HL-60 (cell line): ENCODE measurements at regions not wholly inside any gene's neighbourhood (a gene's known extent, or its start where the extent isn't known, plus 50 kb on each side); places are given as distances from the start of the nearest gene placed in this dataset.

Experiments used
- POLR2AphosphoS5 ChIP-seq: IDR thresholded peaks from 2 replicates; pipeline ENCODE4 v1.6.1; 2012; ENCODE audit warnings: low read depth
- TF ChIP-seq, protein P1 (sequence below): IDR thresholded peaks from one replicate; pipeline ENCODE4 v1.5.1; 2011; ENCODE audit warnings: low read length, control low read depth, inconsistent platforms; ENCODE audit not compliant: insufficient read depth

- no peak for TF ChIP-seq POLR2AphosphoS5
- TF ChIP-seq, protein P1, sequence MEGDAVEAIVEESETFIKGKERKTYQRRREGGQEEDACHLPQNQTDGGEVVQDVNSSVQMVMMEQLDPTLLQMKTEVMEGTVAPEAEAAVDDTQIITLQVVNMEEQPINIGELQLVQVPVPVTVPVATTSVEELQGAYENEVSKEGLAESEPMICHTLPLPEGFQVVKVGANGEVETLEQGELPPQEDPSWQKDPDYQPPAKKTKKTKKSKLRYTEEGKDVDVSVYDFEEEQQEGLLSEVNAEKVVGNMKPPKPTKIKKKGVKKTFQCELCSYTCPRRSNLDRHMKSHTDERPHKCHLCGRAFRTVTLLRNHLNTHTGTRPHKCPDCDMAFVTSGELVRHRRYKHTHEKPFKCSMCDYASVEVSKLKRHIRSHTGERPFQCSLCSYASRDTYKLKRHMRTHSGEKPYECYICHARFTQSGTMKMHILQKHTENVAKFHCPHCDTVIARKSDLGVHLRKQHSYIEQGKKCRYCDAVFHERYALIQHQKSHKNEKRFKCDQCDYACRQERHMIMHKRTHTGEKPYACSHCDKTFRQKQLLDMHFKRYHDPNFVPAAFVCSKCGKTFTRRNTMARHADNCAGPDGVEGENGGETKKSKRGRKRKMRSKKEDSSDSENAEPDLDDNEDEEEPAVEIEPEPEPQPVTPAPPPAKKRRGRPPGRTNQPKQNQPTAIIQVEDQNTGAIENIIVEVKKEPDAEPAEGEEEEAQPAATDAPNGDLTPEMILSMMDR = no peak
These were observed 1067.8 kb upstream of the EDIL3 start for GRCh38 chr5:85452322-85453025.
